Uterus (tissue), 3 donors: ENCODE measurements at regions not wholly inside any gene's neighbourhood (a gene's known extent, or its start where the extent isn't known, plus 50 kb on each side); places are given as distances from the start of the nearest gene placed in this dataset.

Experiments
- DNase-seq, 2 donors: peaks; one replicate each; pipeline ENCODE4 v3.0.0-alpha.2; 2019 to 2020
- H3K27ac ChIP-seq, 2 donors: fragments of 200-600 bp; sonication (generic); 1 replicate in 1 of 2; 2 replicates in 1 of 2; pipeline ENCODE4 v1.5.1; 2016 to 2018
- H3K27me3 ChIP-seq, 2 donors: fragments of 200-600 bp; sonication (generic); one replicate each; pipeline ENCODE4 v1.5.1; 2018 to 2019; ENCODE audit warnings: control low read depth in 1 of 2
- H3K36me3 ChIP-seq, 2 donors: fragments of 200-600 bp; sonication (generic); one replicate each; pipeline ENCODE4 v1.5.1; 2019; ENCODE audit warnings: control low read depth in 1 of 2
- H3K4me1 ChIP-seq, 2 donors: fragments of 200-600 bp; sonication (generic); one replicate each; pipeline ENCODE4 v1.5.1; 2018 to 2019; ENCODE audit warnings: control low read depth in 1 of 2
- H3K4me3 ChIP-seq, 2 donors: fragments of 200-600 bp; sonication (generic); 1 replicate in 1 of 2; 2 replicates in 1 of 2; pipeline ENCODE4 v1.5.1; 2018 to 2019; ENCODE audit warnings: mild to moderate bottlenecking in 1 of 2
- H3K9me3 ChIP-seq, 2 donors: fragments of 200-600 bp; sonication (generic); one replicate each; pipeline ENCODE4 v1.5.1; 2019; ENCODE audit warnings: control low read depth in 1 of 2
- POLR2A ChIP-seq, 2 donors: fragments of 450-650 bp; IDR thresholded peaks; one replicate each; pipeline ENCODE4 v1.6.1; 2016; ENCODE audit warnings: antibody characterized with exemption in 2 of 2, mild to moderate bottlenecking in 1 of 2, moderate library complexity in 1 of 2
- intact Hi-C: fragments of 100-400 bp; cut with DNase I; formaldehyde crosslinking; loops from one replicate; pipeline ENCODE4 v1.15.1; 2023; ENCODE audit warnings: low total_unique reads
- TF ChIP-seq, protein P1 (sequence below), 4 experiments: fragments of 200-600 bp in 2 of 4; fragments of 450-650 bp in 2 of 4; sonication (generic) in 2 of 4; IDR thresholded peaks; one replicate each; pipeline ENCODE4 v1.5.1; 2016 to 2019; ENCODE audit warnings: antibody characterized with exemption in 4 of 4, mild to moderate bottlenecking in 2 of 4, moderate library complexity in 1 of 4
- donor health status: DM: yes; HTN: yes; CAD: no.

DNA sequence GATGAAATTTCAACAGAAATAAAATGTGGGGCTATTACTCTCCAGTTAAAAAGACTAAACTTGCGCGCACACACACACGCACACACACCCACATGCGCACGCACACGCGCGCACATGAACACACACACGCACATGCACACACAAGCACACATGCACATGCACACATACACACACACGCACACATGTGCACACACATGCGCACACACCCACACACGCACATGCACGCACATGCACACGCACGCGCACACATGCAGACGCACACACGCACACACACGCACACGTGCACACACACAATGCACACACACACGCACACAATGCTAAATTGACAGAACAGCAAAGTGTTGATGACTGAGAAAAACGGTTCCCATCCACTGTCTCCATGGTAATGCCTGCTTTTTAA lies 754.1 kb downstream of the CBLN4 start:
- no peak overlapping the region for H3K4me3 ChIP-seq
- H3K9me3 ChIP-seq: no peaks in the 10 kb centered on the region
- DNase-seq: no peak
- no peaks in the 10 kb centered on the region for H3K36me3 ChIP-seq
- H3K27ac ChIP-seq: no peak overlapping the region
- TF ChIP-seq, protein P1, sequence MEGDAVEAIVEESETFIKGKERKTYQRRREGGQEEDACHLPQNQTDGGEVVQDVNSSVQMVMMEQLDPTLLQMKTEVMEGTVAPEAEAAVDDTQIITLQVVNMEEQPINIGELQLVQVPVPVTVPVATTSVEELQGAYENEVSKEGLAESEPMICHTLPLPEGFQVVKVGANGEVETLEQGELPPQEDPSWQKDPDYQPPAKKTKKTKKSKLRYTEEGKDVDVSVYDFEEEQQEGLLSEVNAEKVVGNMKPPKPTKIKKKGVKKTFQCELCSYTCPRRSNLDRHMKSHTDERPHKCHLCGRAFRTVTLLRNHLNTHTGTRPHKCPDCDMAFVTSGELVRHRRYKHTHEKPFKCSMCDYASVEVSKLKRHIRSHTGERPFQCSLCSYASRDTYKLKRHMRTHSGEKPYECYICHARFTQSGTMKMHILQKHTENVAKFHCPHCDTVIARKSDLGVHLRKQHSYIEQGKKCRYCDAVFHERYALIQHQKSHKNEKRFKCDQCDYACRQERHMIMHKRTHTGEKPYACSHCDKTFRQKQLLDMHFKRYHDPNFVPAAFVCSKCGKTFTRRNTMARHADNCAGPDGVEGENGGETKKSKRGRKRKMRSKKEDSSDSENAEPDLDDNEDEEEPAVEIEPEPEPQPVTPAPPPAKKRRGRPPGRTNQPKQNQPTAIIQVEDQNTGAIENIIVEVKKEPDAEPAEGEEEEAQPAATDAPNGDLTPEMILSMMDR (IDR thresholded peaks at IDR 0.05): no peak
- TF ChIP-seq POLR2A (IDR thresholded peaks at IDR 0.05): no peak
- intact Hi-C loops: no loop called here
- no peaks in the 10 kb centered on the region for H3K4me1 ChIP-seq
- H3K27me3 ChIP-seq: no peaks in the 10 kb centered on the region

DNA sequence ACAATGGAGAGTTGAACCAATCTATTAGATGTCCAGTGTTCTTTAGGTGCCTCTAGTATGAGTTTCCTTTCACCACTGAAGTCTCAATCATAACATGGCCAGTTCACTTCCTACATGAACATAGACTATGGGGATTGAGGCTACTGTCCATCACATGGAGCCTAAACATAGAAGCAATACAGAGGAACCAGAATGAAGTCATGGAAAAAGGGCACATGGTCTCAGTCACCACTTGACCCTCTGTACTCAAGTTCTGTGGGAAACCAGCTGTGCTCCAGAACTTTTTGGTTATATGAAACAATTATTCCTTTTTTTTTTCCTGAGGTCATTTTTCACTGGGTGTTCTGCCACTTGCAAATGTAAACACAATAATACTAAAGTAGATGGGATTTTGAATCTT lies 762.5 kb downstream of the CBLN4 start:
- no peaks in the 10 kb centered on the region for H3K9me3 ChIP-seq
- H3K4me1 ChIP-seq: no peaks in the 10 kb centered on the region
- TF ChIP-seq, protein P1 (IDR thresholded peaks at IDR 0.05): no peak
- no peak for TF ChIP-seq POLR2A (IDR thresholded peaks at IDR 0.05)
- H3K27me3 ChIP-seq: no peaks in the 10 kb centered on the region
- H3K36me3 ChIP-seq: no peaks in the 10 kb centered on the region
- H3K4me3 ChIP-seq: no peak overlapping the region
- H3K27ac ChIP-seq: no peak overlapping the region
- intact Hi-C loops: no loop called here
- no peak for DNase-seq

DNA sequence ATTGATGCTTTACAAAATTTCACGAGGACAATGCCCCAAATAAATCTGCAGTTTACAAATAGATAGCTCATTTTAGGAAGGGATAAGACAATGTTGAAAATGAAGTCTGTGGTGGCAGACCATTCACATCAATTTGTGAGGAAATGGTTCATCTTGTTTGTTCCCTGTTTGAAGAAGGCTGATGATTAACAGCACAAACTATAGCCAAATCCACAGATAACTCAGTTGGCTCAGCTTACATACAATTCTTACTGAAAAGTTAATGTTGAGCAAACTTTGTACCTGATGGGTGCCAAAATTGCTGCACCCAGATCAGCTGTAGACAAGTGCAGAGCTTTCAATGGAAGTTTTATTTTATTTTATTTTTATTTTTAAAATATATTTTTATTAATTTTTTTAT lies 763.9 kb downstream of the DOK5 start:
- TF ChIP-seq, protein P1 (IDR thresholded peaks at IDR 0.05): no peak
- TF ChIP-seq POLR2A (IDR thresholded peaks at IDR 0.05): no peak
- no peaks in the 10 kb centered on the region for H3K4me1 ChIP-seq
- H3K9me3 ChIP-seq: no peaks in the 10 kb centered on the region
- intact Hi-C loops: no loop called here
- no peak overlapping the region for H3K27ac ChIP-seq
- H3K4me3 ChIP-seq: no peak overlapping the region
- no peaks in the 10 kb centered on the region for H3K27me3 ChIP-seq
- DNase-seq: no peak
- no peaks in the 10 kb centered on the region for H3K36me3 ChIP-seq

DNA sequence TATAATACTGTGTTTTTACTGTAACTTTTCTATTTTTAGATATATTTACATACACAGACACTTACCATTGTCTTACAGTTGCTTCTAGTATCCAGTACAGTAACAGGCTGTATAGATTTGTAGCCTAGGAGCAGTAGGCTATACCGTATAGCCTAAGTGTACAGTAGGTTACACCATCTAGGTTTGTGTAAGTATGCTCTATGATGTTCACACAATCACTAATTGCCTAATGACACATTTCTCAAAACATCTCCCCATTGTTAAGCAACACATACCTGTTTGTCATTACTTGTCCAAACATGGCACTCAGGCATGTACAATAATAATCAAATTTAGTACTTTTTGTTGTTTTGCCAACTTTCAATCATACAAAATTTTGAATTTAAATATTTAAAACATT lies 757.3 kb downstream of the DOK5 start:
- Histone ChIP-seq H3K36me3 (no peaks in the 10 kb centered on the region), H3K27me3 (no peaks in the 10 kb centered on the region), H3K4me1 (no peaks in the 10 kb centered on the region), H3K27ac (no peak overlapping the region), H3K9me3 (no peaks in the 10 kb centered on the region), H3K4me3 (no peak overlapping the region)
- DNase-seq: no peak
- TF ChIP-seq, protein P1 (IDR thresholded peaks at IDR 0.05): no peak
- no peak for TF ChIP-seq POLR2A (IDR thresholded peaks at IDR 0.05)
- intact Hi-C loops: no loop called here

DNA sequence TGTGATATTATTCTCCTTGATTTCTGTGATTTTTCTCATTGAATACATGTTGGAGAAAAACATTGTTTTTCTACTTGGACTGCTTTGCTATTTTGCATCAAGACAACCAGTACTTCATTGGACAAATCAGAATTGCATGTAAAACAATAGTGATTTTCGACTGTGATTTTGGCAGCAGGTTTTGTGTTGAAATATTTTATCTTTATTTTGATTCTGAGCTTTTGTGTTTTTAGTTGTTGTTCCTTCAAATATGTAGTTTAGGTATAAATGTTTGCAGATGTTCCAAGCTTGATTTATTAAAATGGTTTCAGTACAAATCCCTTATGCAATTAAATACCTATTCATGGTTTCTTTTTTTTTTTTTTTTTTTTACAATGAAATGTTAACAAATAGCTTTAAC lies 754.1 kb downstream of the DOK5 start:
- DNase-seq: no peak
- Histone ChIP-seq H3K27me3 (no peaks in the 10 kb centered on the region), H3K9me3 (no peaks in the 10 kb centered on the region), H3K4me3 (no peak overlapping the region), H3K27ac (no peak overlapping the region), H3K4me1 (no peaks in the 10 kb centered on the region), H3K36me3 (no peaks in the 10 kb centered on the region)
- intact Hi-C loops: no loop called here
- TF ChIP-seq POLR2A (IDR thresholded peaks at IDR 0.05): no peak
- TF ChIP-seq, protein P1 (IDR thresholded peaks at IDR 0.05): no peak
